Keratinocyte (primary cell): ENCODE measurements at regions not wholly inside any gene's neighbourhood (a gene's known extent, or its start where the extent isn't known, plus 50 kb on each side); places are given as distances from the start of the nearest gene placed in this dataset.
A peak's percentile ranks its signal among the peaks of the same experiment; 100 is the strongest.

Experiments used
- DNase-seq: peaks from one replicate; pipeline ENCODE4 v3.0.0-alpha.2; 2011; ENCODE audit warnings: low read depth, missing footprints, low spot score
- FAIRE-seq: peaks from 2 replicates; lab custom pipeline; 2011; peaks lifted over from hg19 to GRCh38; lab: Jason Lieb, UNC
- H2AFZ ChIP-seq: 2 replicates; pipeline ENCODE4 v1.6.0; 2012; ENCODE audit warnings: low read length, control low read depth, inconsistent platforms; ENCODE audit not compliant: control insufficient read depth
- H3K27ac ChIP-seq: 2 replicates; pipeline ENCODE4 v1.5.1; 2011; ENCODE audit warnings: low read length; ENCODE audit not compliant: control insufficient read depth, insufficient read depth
- H3K27me3 ChIP-seq: 3 replicates; pipeline ENCODE4 v1.6.0; 2011; ENCODE audit warnings: low read length; ENCODE audit not compliant: control insufficient read depth, insufficient read depth; ENCODE audit errors: extremely low read depth
- H3K36me3 ChIP-seq, 2 experiments: 2 replicates in 1 of 2; 3 replicates in 1 of 2; pipeline ENCODE4 v1.5.1; 2011; ENCODE audit warnings: low read length in 2 of 2, mild to moderate bottlenecking in 1 of 2; ENCODE audit not compliant: control insufficient read depth in 2 of 2, insufficient read depth in 2 of 2; ENCODE audit errors: extremely low read depth in 1 of 2
- H3K4me1 ChIP-seq: 3 replicates; pipeline ENCODE4 v1.5.1; 2011; ENCODE audit warnings: low read length; ENCODE audit not compliant: control insufficient read depth, insufficient read depth; ENCODE audit errors: extremely low read depth
- H3K4me2 ChIP-seq: 3 replicates; pipeline ENCODE4 v1.6.0; 2011; ENCODE audit warnings: low read depth, low read length; ENCODE audit not compliant: control insufficient read depth, insufficient read depth; ENCODE audit errors: extremely low read depth
- H3K4me3 ChIP-seq, 3 experiments: fragments of 200-600 bp in 1 of 3; sonication (generic) in 1 of 3; 2 replicates in 2 of 3; 3 replicates in 1 of 3; pipeline ENCODE4 v1.5.1; 2011 to 2016; ENCODE audit warnings: low read length in 3 of 3, mild to moderate bottlenecking in 3 of 3, control low read depth in 2 of 3, inconsistent platforms in 1 of 3, low read depth in 1 of 3, mixed read lengths in 1 of 3, mixed run types in 1 of 3, moderate library complexity in 1 of 3; ENCODE audit not compliant: control insufficient read depth in 2 of 3, insufficient read depth in 2 of 3; ENCODE audit errors: extremely low read depth in 1 of 3
- H3K79me2 ChIP-seq: 2 replicates; pipeline ENCODE4 v1.6.0; 2012; ENCODE audit warnings: low read length; ENCODE audit not compliant: control insufficient read depth, insufficient read depth
- H3K9ac ChIP-seq: 3 replicates; pipeline ENCODE4 v1.6.0; 2011; ENCODE audit warnings: low read length; ENCODE audit not compliant: control insufficient read depth, insufficient read depth; ENCODE audit errors: extremely low read depth
- H3K9me1 ChIP-seq: 3 replicates; pipeline ENCODE4 v1.6.0; 2011; ENCODE audit warnings: low read length; ENCODE audit not compliant: control insufficient read depth, insufficient read depth; ENCODE audit errors: extremely low read depth
- H3K9me3 ChIP-seq: 2 replicates; pipeline ENCODE4 v1.5.1; 2012; ENCODE audit warnings: low read depth, low read length; ENCODE audit not compliant: control insufficient read depth
- H4K20me1 ChIP-seq: 3 replicates; pipeline ENCODE4 v1.6.0; 2011; ENCODE audit warnings: low read length; ENCODE audit not compliant: control insufficient read depth, insufficient read depth; ENCODE audit errors: extremely low read depth
- CTCF ChIP-seq, 3 experiments: IDR thresholded peaks in 1 of 3; conservative IDR thresholded peaks in 1 of 3; optimal IDR thresholded peaks in 1 of 3; 2 replicates in 2 of 3; 3 replicates in 1 of 3; pipeline versions ENCODE3 to v1.5.1; 2011; ENCODE audit warnings: low read length in 3 of 3, mild to moderate bottlenecking in 3 of 3, moderate library complexity in 2 of 3, control low read depth in 1 of 3, inconsistent platforms in 1 of 3; ENCODE audit not compliant: insufficient read depth in 2 of 3; ENCODE audit errors: extremely low read depth in 1 of 3
- EZH2 ChIP-seq: IDR thresholded peaks from one replicate; pipeline ENCODE4 v1.6.1; 2012; ENCODE audit warnings: inconsistent platforms, mild to moderate bottlenecking, low read length, moderate library complexity
- dilution Hi-C: fragments of 300-500 bp; cut with MboI; formaldehyde crosslinking; loops from one replicate; pipeline ENCODE4 v1.7.0; 2020; ENCODE audit warnings: low sequenced_read_pairs; ENCODE audit not compliant: extremely low pct_ligation_motif_present

GRCh38 chr9:12633016-12633765 lies 60.0 kb upstream of the TYRP1 start:
- Histone ChIP-seq H3K4me1 (no peaks in the 10 kb centered on the region), H3K4me3 (no peak overlapping the region), H3K27ac (no peak overlapping the region), H4K20me1 (no peaks in the 10 kb centered on the region), H3K27me3 (no peaks in the 10 kb centered on the region), H3K9me1 (no peaks in the 10 kb centered on the region), H2AFZ (no peak overlapping the region), H3K9ac (no peak overlapping the region), H3K4me2 (no peak overlapping the region), H3K9me3 (no peaks in the 10 kb centered on the region), H3K79me2 (no peaks in the 10 kb centered on the region), H3K36me3 (no peaks in the 10 kb centered on the region)
- DNase-seq, result no peak
- TF ChIP-seq EZH2, result no peak
- no peak for TF ChIP-seq CTCF (optimal IDR thresholded peaks at IDR 0.05 in 1 of 3, IDR thresholded peaks at IDR 0.05 in 1 of 3, conservative IDR thresholded peaks at IDR 0.05 in 1 of 3; ENCODE audit: extremely low read depth in 1 of 3, insufficient read depth in 2 of 3, low read length in 3 of 3)
- dilution Hi-C loops, result no loop called here
- no peak for FAIRE-seq

GRCh38 chr9:12640016-12640587 lies 53.1 kb upstream of the TYRP1 start:
- no peaks in the 10 kb centered on the region for H4K20me1 ChIP-seq
- H3K4me1 ChIP-seq, result no peaks in the 10 kb centered on the region
- H3K4me2 ChIP-seq, result no peak overlapping the region
- no peaks in the 10 kb centered on the region for H3K79me2 ChIP-seq
- H3K9me1 ChIP-seq, result no peaks in the 10 kb centered on the region
- H3K9ac ChIP-seq, result no peak overlapping the region
- no peaks in the 10 kb centered on the region for H3K27me3 ChIP-seq
- H3K9me3 ChIP-seq, result no peaks in the 10 kb centered on the region
- H3K36me3 ChIP-seq, result no peaks in the 10 kb centered on the region
- H3K4me3 ChIP-seq, result no peak overlapping the region
- FAIRE-seq, result no peak
- dilution Hi-C loops, result no loop called here
- H2AFZ ChIP-seq, result no peak overlapping the region
- TF ChIP-seq EZH2 (no peak), CTCF (optimal IDR thresholded peaks at IDR 0.05 in 1 of 3, IDR thresholded peaks at IDR 0.05 in 1 of 3, conservative IDR thresholded peaks at IDR 0.05 in 1 of 3; ENCODE audit: extremely low read depth in 1 of 3, insufficient read depth in 2 of 3, low read length in 3 of 3) (peak in 2 of 3 experiments; percentile 37 to 40)
- H3K27ac ChIP-seq, result no peak overlapping the region
- DNase-seq, result peak; percentile 2
